ENCODE measurements at regions not wholly inside any gene's neighbourhood (a gene's known extent, or its start where the extent isn't known, plus 50 kb on each side); places are given as distances from the start of the nearest gene placed in this dataset.

- no peak for TF ChIP-seq CTCF (IDR thresholded peaks at IDR 0.05)
- TF ChIP-seq POLR2A (IDR thresholded peaks at IDR 0.05) = no peak
Measured at GRCh38 chr14:54220704-54221431, 175.9 kb upstream of the CDKN3 start.

Data from right lobe of liver (tissue), 4 donors.